Erythroblast (primary cell): ENCODE measurements at regions not wholly inside any gene's neighbourhood (a gene's known extent, or its start where the extent isn't known, plus 50 kb on each side); places are given as distances from the start of the nearest gene placed in this dataset.

Experiments used
- GATA1 ChIP-seq: IDR thresholded peaks from 2 replicates; pipeline ENCODE4 v1.6.1; 2011; ENCODE audit warnings: low read depth, mild to moderate bottlenecking, control low read depth, low read length, moderate library complexity
- POLR2A ChIP-seq: IDR thresholded peaks from 2 replicates; pipeline ENCODE4 v1.6.1; 2011; ENCODE audit warnings: mild to moderate bottlenecking, low read length

- TF ChIP-seq POLR2A (no peak), GATA1 (no peak)
These were observed 243.0 kb upstream of the FZD8 start for GRCh38 chr10:35885076-35885475.
